HT1080 (cell line): ENCODE measurements at regions not wholly inside any gene's neighbourhood (a gene's known extent, or its start where the extent isn't known, plus 50 kb on each side); places are given as distances from the start of the nearest gene placed in this dataset.
A peak's percentile ranks its signal among the peaks of the same experiment; 100 is the strongest.

Experiments
- DNase-seq: peaks from one replicate; pipeline ENCODE4 v3.0.0-alpha.2; 2015; ENCODE audit warnings: low read depth

DNA sequence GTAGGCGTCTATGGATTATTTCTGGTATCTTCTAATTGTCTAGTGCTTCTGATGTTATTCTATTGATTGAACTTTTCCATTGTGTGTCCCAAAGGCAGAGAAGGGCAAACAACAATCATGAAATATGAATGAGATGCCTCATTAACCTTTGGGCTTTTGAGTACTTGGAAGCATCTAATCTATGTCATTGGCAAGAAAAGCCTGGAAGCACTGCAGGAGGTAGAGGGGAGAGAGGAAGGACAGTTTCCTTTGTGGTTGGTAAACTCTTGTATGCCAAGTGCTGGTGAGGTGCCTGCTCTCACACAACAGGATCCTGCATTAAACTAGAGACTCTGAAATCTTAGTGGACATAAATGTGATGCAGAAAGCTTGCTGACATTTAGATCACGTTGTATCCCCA, 155.2 kb upstream of the TPK1 start:
- no peak for DNase-seq

GRCh38 chr7:144987686-144988085, 151.8 kb upstream of the TPK1 start:
- no peak for DNase-seq

GRCh38 chr7:144982133-144982532, 146.3 kb upstream of the TPK1 start:
- no peak for DNase-seq

DNA sequence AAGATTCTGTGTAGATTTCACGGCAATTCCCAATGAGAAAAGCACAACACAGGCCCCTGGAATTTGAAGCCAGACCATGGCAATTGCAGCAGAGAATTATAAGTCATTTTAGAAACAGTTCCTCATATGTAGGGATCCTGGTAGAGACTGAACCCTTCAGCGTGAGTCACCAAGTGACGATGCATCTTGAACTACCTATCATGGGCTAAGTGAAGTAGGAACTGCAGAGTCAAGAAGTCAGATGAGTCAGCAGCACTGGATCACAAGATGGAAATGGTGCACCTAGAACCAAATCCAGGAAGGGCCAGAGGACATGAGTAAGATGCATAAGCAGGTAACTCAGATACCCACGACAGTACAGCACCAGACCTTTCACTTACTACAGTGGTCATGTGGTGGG, 140.0 kb upstream of the TPK1 start:
- DNase-seq, result peak; percentile 84

- DNase-seq, result no peak
These were observed 133.9 kb upstream of the TPK1 start for GRCh38 chr7:144969787-144970186.

DNA sequence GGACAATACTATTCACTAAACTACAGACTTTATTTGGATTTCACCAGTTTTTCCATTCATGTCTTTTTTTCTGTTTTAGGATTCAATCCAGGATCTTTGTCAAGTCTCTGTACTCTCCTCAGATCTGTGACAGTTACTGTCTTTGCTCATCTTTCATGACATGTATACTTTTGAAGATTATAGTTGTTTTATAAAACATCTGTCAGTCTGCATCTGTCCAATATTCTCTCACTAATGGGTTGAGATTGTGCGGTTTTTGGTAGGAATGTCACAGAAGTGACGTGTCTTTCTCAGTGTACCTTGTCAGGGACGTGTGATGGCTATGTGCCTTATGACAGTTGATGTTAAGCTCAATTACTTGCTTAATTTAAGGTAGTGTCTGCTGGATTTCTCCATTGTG, 124.9 kb upstream of the TPK1 start:
- no peak for DNase-seq

DNA sequence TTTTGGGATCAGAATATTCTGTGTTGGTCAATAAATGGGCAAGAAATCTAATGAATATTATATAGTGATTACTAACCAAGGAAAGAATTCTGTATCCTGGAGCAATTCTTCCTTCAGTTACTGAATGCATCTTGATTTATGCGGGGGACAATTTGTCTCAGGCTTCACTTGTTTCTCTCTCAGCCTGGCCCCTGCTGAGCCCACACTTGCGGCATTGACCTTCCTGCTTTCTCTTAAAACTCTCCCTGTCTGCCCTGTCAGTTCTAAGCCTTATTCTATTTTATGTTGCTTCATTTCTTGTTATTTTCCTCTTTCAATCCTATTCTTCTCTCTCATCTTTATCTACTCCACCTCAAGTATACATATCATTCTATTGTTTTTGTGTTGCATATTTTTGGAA, 122.1 kb upstream of the TPK1 start:
- DNase-seq, result no peak

- no peak for DNase-seq
These were observed 119.6 kb upstream of the TPK1 start for GRCh38 chr7:144955422-144955821.

GRCh38 chr7:144941127-144941526, 105.3 kb upstream of the TPK1 start:
- no peak for DNase-seq

DNA sequence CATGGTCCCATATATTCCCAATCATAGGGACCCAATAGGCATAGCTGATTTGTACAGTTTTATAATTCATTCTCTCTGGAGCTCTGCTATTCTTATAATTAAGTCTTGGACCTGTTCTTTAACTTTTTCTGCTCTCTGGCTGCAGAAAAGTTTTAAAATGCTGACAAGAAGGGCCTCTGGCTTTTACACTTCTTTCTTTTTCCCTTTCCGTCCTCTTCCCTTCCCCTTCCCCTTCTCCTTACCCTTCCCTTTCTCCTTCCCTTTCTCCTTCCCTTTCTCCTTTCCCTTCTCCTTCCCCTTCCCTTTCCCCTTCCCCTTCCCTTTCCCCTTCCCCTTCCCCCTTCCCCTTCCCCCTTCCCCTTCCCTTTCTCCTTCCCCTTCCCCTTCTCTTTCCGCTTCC, 101.3 kb upstream of the TPK1 start:
- DNase-seq, result no peak

DNA sequence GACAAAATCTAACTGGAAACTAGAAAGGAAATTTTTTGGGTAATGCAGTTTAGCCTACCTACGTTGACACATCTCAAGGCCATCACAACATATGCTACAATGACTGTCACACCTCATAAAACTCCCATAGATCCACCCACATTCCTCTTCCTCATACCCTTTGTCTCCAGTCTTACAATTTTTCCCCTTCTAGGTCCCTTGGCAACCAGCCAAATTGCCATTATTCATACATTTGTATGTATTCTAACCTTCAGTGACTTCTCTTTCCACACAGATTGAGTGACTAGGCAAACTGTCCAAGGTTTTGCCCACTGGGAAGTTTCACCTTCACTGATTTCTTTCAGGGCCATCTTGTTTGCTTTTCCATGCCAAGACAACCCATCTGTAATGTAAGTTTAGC, 100.5 kb upstream of the TPK1 start:
- DNase-seq, result peak; percentile 25

GRCh38 chr7:144910411-144910810, 74.6 kb upstream of the TPK1 start:
- no peak for DNase-seq

DNA sequence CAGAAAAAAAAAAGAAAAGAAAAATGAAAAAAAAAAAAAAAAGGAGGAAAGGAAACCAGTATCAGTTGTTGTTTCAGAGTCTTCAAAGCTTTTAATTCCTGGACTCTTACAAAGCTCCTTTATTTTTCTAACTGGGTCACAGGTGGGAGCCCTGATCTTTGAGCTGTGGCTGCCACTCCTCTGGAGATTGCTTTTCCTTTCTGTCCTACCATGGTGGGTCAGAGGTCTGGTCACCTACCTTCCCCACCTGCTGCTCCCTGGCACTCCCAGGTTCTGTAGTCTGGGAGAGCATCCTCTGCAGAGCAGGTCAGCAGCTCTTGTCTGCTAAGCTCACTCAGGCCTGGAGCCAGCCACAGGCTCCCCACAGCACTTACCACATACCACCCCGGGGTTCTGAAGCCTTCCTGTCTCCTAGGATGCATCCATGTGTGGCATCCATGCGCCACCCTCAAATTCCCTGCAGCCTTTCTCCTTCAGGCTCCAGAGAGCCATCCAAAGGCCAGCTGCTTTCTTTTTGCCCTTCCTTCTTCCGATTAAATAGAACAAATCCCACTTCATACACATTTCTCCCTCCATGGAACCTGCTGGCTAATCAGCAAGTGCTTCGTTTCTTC, 73.2 kb upstream of the TPK1 start:
- no peak for DNase-seq

- DNase-seq, result no peak
These were observed 72.5 kb upstream of the TPK1 start for GRCh38 chr7:144908324-144908723.

DNA sequence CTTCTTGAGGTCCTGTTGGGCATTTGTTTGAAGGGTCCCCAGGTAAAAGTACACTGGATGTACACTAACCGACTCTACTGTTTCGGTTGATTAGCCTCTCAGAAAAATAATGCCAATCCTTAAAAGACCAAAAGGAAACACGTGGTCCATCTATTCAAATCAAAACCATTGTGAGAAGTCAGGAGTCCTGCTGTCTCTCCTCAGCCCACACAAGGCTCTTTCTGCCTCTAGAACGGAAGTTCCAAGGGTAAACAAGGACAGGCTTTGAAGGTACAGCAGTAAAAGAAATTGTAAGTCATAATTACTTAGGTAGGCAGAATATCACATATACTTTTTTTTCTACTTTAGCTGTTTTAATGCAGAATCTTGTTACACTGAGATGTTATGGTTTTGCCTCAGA, 71.7 kb upstream of the TPK1 start:
- DNase-seq, result no peak

DNA sequence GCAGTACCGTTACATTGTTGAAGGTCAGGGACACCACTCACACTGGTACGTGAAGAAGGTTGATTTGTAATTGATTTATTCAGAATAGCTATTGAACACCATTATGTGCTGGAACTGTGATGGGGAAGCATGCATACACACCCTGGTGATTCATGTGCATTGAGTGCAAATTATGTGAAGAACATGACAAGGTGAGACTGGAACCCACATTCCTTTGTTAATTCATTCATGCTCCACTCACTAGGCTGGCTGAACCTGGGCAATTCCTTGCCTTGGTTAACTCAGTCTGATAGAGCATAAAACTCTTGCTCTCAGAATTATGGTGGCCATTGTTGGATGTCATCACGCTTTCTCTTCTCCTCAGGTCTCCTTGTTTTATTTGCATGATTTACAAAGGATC, 67.3 kb upstream of the TPK1 start:
- no peak for DNase-seq

DNA sequence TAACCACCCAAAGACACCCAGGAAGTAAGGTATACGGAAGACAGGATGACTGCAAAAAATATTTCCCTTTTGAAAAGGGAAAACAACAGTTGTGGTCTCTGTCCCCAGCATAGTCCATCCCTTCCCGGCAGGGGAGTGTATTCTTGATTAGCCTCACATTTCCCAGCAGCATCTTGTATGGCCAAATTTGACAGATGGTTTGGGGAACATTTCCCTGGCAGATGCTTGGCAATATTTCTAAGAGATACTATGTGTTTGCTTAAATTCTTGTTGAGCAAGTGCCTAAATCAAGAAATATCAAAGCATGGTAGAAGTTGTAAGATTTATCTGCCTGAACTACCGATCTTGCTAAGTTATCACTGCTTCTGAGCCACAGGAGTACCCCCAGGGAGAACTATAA, 56.9 kb upstream of the TPK1 start:
- no peak for DNase-seq
